OCI-LY3 (cell line): ENCODE measurements at regions not wholly inside any gene's neighbourhood (a gene's known extent, or its start where the extent isn't known, plus 50 kb on each side); places are given as distances from the start of the nearest gene placed in this dataset.

Source experiments
- EZH2phosphoT487 ChIP-seq: fragments of 200-600 bp; shearing (Covaris generic); IDR thresholded peaks from 2 replicates; pipeline ENCODE4 v1.6.1; 2018; ENCODE audit warnings: antibody characterized with exemption, mixed run types, low read depth
- TF ChIP-seq, protein P1 (sequence below): fragments of 200-600, 300-600 bp; sonication (generic); IDR thresholded peaks from 2 replicates; pipeline ENCODE4 v1.5.1; 2014; ENCODE audit warnings: antibody characterized with exemption, low read length, low read depth

DNA sequence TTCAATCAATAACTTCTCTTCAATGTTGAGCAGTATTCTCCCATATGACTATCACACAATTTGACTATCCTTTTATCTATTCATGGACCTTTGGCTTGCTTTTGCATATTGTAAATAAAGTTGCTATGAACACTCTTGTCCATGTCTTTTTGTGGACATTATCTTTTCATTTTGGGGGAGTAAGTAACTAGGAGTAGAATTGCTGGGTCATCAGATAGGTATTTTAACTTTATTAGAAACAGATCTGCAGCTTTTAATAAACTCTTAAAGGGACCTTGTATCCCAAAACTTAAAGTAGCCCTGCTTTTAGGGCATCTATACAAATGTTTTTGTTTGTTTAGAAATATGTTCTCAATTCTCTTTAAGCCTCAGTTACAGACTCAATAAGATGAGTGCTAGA lies 614.2 kb upstream of the CITED2 start:
- TF ChIP-seq, protein P1, sequence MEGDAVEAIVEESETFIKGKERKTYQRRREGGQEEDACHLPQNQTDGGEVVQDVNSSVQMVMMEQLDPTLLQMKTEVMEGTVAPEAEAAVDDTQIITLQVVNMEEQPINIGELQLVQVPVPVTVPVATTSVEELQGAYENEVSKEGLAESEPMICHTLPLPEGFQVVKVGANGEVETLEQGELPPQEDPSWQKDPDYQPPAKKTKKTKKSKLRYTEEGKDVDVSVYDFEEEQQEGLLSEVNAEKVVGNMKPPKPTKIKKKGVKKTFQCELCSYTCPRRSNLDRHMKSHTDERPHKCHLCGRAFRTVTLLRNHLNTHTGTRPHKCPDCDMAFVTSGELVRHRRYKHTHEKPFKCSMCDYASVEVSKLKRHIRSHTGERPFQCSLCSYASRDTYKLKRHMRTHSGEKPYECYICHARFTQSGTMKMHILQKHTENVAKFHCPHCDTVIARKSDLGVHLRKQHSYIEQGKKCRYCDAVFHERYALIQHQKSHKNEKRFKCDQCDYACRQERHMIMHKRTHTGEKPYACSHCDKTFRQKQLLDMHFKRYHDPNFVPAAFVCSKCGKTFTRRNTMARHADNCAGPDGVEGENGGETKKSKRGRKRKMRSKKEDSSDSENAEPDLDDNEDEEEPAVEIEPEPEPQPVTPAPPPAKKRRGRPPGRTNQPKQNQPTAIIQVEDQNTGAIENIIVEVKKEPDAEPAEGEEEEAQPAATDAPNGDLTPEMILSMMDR: no peak
- TF ChIP-seq EZH2phosphoT487: no peak
